ENCODE measurements at regions not wholly inside any gene's neighbourhood (a gene's known extent, or its start where the extent isn't known, plus 50 kb on each side); places are given as distances from the start of the nearest gene placed in this dataset.

GRCh38 chr22:48432781-48433518, 1394.7 kb downstream of the BRD1 start:
- no peaks in the 10 kb centered on the region for H4K20me1 ChIP-seq (ENCODE audit: insufficient read depth, low read length)
- in situ Hi-C loops (cut with HindIII; ENCODE audit: extremely low pct_ligation_motif_present, low pct_unique_long_range_greater_than_20kb) (no loop called here), intact Hi-C loops (cut with micrococcal nuclease; ENCODE audit: unreplicated experiment) (no loop called here)
- H3K4me3 ChIP-seq (replicated peaks in 1 of 3; ENCODE audit: insufficient read depth in 1 of 3, low read depth in 2 of 3, low read length in 3 of 3) = no peak overlapping the region
- TF ChIP-seq ZNF264 (CRISPR knock-in tag; IDR thresholded peaks at IDR 0.05) = no peak
- TF ChIP-seq ZNF782 (CRISPR knock-in tag; IDR thresholded peaks at IDR 0.05; ENCODE audit: borderline replicate concordance) = no peak
- TF ChIP-seq ZNF713 (CRISPR knock-in tag; IDR thresholded peaks at IDR 0.05) = no peak
- TF ChIP-seq ISX (CRISPR knock-in tag; conservative IDR thresholded peaks at IDR 0.05) = no peak
- TF ChIP-seq ZNF263 (CRISPR knock-in tag; IDR thresholded peaks at IDR 0.05) = no peak
- TF ChIP-seq ZNF543 (CRISPR knock-in tag; IDR thresholded peaks at IDR 0.05) = no peak
- TF ChIP-seq GLI4 (CRISPR knock-in tag; IDR thresholded peaks at IDR 0.05; ENCODE audit: borderline replicate concordance) = no peak
- no peak for TF ChIP-seq ZBTB25 (CRISPR knock-in tag; IDR thresholded peaks at IDR 0.05)
- no peak for TF ChIP-seq MTA1 (CRISPR knock-in tag; IDR thresholded peaks at IDR 0.05; ENCODE audit: borderline replicate concordance)
- no peak for TF ChIP-seq ZNF564 (CRISPR knock-in tag; IDR thresholded peaks at IDR 0.05)
- no peak for TF ChIP-seq MXD4 (CRISPR knock-in tag; IDR thresholded peaks at IDR 0.05)
- no peak for TF ChIP-seq ZHX2 (IDR thresholded peaks at IDR 0.05; ENCODE audit: low read depth)
- no peak for TF ChIP-seq ZHX2 (CRISPR knock-in tag; IDR thresholded peaks at IDR 0.05; ENCODE audit: borderline replicate concordance)
- TF ChIP-seq KLF15 (CRISPR knock-in tag; IDR thresholded peaks at IDR 0.05; ENCODE audit: borderline replicate concordance) = no peak
- no peak for TF ChIP-seq RFX1 (IDR thresholded peaks at IDR 0.05)
- no peak for TF ChIP-seq FOXO1 (CRISPR knock-in tag; IDR thresholded peaks at IDR 0.05)
- no peak for TF ChIP-seq ZNF430 (CRISPR knock-in tag; IDR thresholded peaks at IDR 0.05)
- no peak for TF ChIP-seq ZNF326 (CRISPR knock-in tag; IDR thresholded peaks at IDR 0.05; ENCODE audit: borderline replicate concordance)
- no peak for TF ChIP-seq EEA1 (CRISPR knock-in tag; IDR thresholded peaks at IDR 0.05; ENCODE audit: borderline replicate concordance)
- FAIRE-seq (no peak), DNase-seq (ENCODE audit: low spot score) (no peak), ATAC-seq (no peak)
- ChIA-PET POLR2A (no interaction called here), CTCF (ENCODE audit: low intra/inter-chr PET ratio, low total read pairs) (no interaction called here)
- no peaks in the 10 kb centered on the region for H3K79me2 ChIP-seq (ENCODE audit: insufficient read depth, low read length)
- no peaks in the 10 kb centered on the region for H3K36me3 ChIP-seq (replicated peaks in 1 of 2; ENCODE audit: control insufficient read depth in 1 of 2, insufficient read depth in 2 of 2, low read length in 2 of 2)
- no peaks in the 10 kb centered on the region for H3K9me3 ChIP-seq (ENCODE audit: low read length)
- H3K4me2 ChIP-seq (ENCODE audit: low read depth, low read length) = no peak overlapping the region
- H3K4me1 ChIP-seq (ENCODE audit: insufficient read depth, low read length) = no peaks in the 10 kb centered on the region
- H3K27me3 ChIP-seq (ENCODE audit: control insufficient read depth in 1 of 2, insufficient read depth in 2 of 2, low read length in 2 of 2) = peaks cover 10 to 65% of the 10 kb centered on the region in 2 experiments; a peak in 4 of 5 replicates
- H3K9ac ChIP-seq (ENCODE audit: insufficient read depth, low read depth, low read length) = no peak overlapping the region
- H2AFZ ChIP-seq (ENCODE audit: low read length) = no peak overlapping the region
- 19% methylated on average over 15 of the region's 15 CpGs for WGBS (ENCODE audit: low lambda C conversion rate)
- BruUV-seq (replicated peaks) = no TSS peak
- H3K27ac ChIP-seq (ENCODE audit: extremely low read length, insufficient read depth, low read length) = no peak overlapping the region

All from HepG2 (cell line).